WTC11 (cell line): ENCODE measurements at regions not wholly inside any gene's neighbourhood (a gene's known extent, or its start where the extent isn't known, plus 50 kb on each side); places are given as distances from the start of the nearest gene placed in this dataset.

ENCODE experiments used
- ATAC-seq: fragments of 200-7000 bp; cut with Tn5 transposase; 2 replicates; pipeline ENCODE4 v1.10.0; 2021; ENCODE audit warnings: mild to moderate bottlenecking, moderate library complexity
- CTCF ChIA-PET: fragments of 300-600 bp; sonication (Branson Sonifier 250); formaldehyde crosslinking; loops from one replicate; lab custom pipeline; 2021; ENCODE audit warnings: antibody characterized with exemption; lab: Charles Lee
- POLR2A ChIA-PET: fragments of 350-600 bp; sonication (Branson Sonifier 250); formaldehyde crosslinking; loops from one replicate; lab custom pipeline; 2021; ENCODE audit warnings: antibody characterized with exemption; lab: Charles Lee
- DNase-seq: peaks from one replicate; pipeline ENCODE4 v3.0.0; 2021; ENCODE audit warnings: low spot score
- H3K27ac Mint-ChIP-seq: 2 replicates; pipeline ENCODE4 v1.8.0; 2021; ENCODE audit warnings: mixed read lengths
- H3K27me3 Mint-ChIP-seq: 2 replicates; pipeline ENCODE4 v1.8.0; 2021; ENCODE audit warnings: low read depth, mild to moderate bottlenecking, moderate library complexity, mixed read lengths
- H3K36me3 Mint-ChIP-seq: 2 replicates; pipeline ENCODE4 v1.8.0; 2021; ENCODE audit warnings: mixed read lengths
- H3K4me1 Mint-ChIP-seq: 2 replicates; pipeline ENCODE4 v1.8.0; 2022; ENCODE audit warnings: mixed read lengths
- H3K4me3 Mint-ChIP-seq: 2 replicates; pipeline ENCODE4 v1.8.0; 2021; ENCODE audit warnings: mild to moderate bottlenecking, moderate library complexity, mixed read lengths
- H3K9me3 Mint-ChIP-seq: 2 replicates; pipeline ENCODE4 v1.8.0; 2021; ENCODE audit warnings: mixed read lengths
- CDX4 ChIP-seq: fragments of 250-450 bp; sonication (Bioruptor Pico); IDR thresholded peaks from 2 replicates; pipeline ENCODE4 v1.9.0; 2021; ENCODE audit warnings: moderate library complexity, mild to moderate bottlenecking, inconsistent platforms, borderline replicate concordance
- CREM ChIP-seq: sonication (generic); formaldehyde crosslinking; IDR thresholded peaks from 2 replicates; pipeline ENCODE4 v1.8.1; 2022; ENCODE audit warnings: mild to moderate bottlenecking, missing genetic modification reagents, moderate library complexity
- E2F5 ChIP-seq: sonication (generic); formaldehyde crosslinking; IDR thresholded peaks from 2 replicates; pipeline ENCODE4 v1.8.1; 2022; ENCODE audit warnings: mild to moderate bottlenecking, moderate library complexity, missing genetic modification reagents
- FOXJ3 ChIP-seq: sonication (generic); formaldehyde crosslinking; IDR thresholded peaks from 2 replicates; pipeline ENCODE4 v1.9.0; 2021; ENCODE audit warnings: missing genetic modification reagents, mild to moderate bottlenecking, borderline replicate concordance
- GABPB1 ChIP-seq: sonication (generic); formaldehyde crosslinking; IDR thresholded peaks from 2 replicates; pipeline ENCODE4 v1.8.1; 2023; ENCODE audit warnings: mild to moderate bottlenecking, missing genetic modification reagents
- IRF1 ChIP-seq: sonication (generic); formaldehyde crosslinking; IDR thresholded peaks from 2 replicates; pipeline ENCODE4 v1.8.0; 2023; ENCODE audit warnings: missing genetic modification reagents
- NR2C2 ChIP-seq: sonication (generic); formaldehyde crosslinking; IDR thresholded peaks from 2 replicates; pipeline ENCODE4 v1.8.0; 2022; ENCODE audit warnings: mild to moderate bottlenecking, missing genetic modification reagents
- SOX15 ChIP-seq: fragments of 250-450 bp; sonication (Bioruptor Pico); IDR thresholded peaks from 2 replicates; pipeline ENCODE4 v1.9.0; 2021; ENCODE audit warnings: mild to moderate bottlenecking
- STAT6 ChIP-seq: sonication (generic); formaldehyde crosslinking; conservative IDR thresholded peaks from 2 replicates; pipeline ENCODE4 v1.8.1; 2023; ENCODE audit warnings: mild to moderate bottlenecking, low read depth, missing genetic modification reagents, moderate library complexity
- TEAD1 ChIP-seq: sonication (generic); formaldehyde crosslinking; IDR thresholded peaks from 2 replicates; pipeline ENCODE4 v1.8.0; 2022; ENCODE audit warnings: mild to moderate bottlenecking, missing genetic modification reagents
- ZBTB21 ChIP-seq: sonication (generic); formaldehyde crosslinking; IDR thresholded peaks from 2 replicates; pipeline ENCODE4 v1.8.1; 2023; ENCODE audit warnings: mild to moderate bottlenecking, missing genetic modification reagents, borderline replicate concordance
- ZNF317 ChIP-seq: sonication (generic); formaldehyde crosslinking; IDR thresholded peaks from 2 replicates; pipeline ENCODE4 v1.8.1; 2023; ENCODE audit warnings: low read depth, mild to moderate bottlenecking, moderate library complexity, missing genetic modification reagents, borderline replicate concordance
- ZNF671 ChIP-seq: fragments of 250-450 bp; sonication (Bioruptor Pico); IDR thresholded peaks from 2 replicates; pipeline ENCODE4 v1.8.0; 2021; ENCODE audit warnings: mild to moderate bottlenecking
- TF ChIP-seq, protein P1 (sequence below): fragments of 250-450 bp; sonication (Bioruptor Pico); IDR thresholded peaks from 2 replicates; pipeline ENCODE4 v2.1.2; 2022; ENCODE audit warnings: mild to moderate bottlenecking, moderate library complexity
- TF ChIP-seq, protein P2 (sequence below): sonication (generic); formaldehyde crosslinking; IDR thresholded peaks from 2 replicates; pipeline ENCODE4 v1.8.0; 2022; ENCODE audit warnings: mild to moderate bottlenecking, missing genetic modification reagents
- TF ChIP-seq, protein P3 (sequence below): sonication (generic); formaldehyde crosslinking; IDR thresholded peaks from 2 replicates; pipeline ENCODE4 v1.8.1; 2022; ENCODE audit warnings: low read depth, missing genetic modification reagents, borderline replicate concordance
- TF ChIP-seq, protein P4 (sequence below): sonication (generic); formaldehyde crosslinking; IDR thresholded peaks from 2 replicates; pipeline ENCODE4 v1.8.0; 2022; ENCODE audit warnings: missing genetic modification reagents
- TF ChIP-seq, protein P5 (sequence below): sonication (generic); formaldehyde crosslinking; conservative IDR thresholded peaks from 2 replicates; pipeline ENCODE4 v1.8.1; 2022; ENCODE audit warnings: mild to moderate bottlenecking, missing genetic modification reagents
- TF ChIP-seq, protein P6 (sequence below): sonication (generic); formaldehyde crosslinking; IDR thresholded peaks from 2 replicates; pipeline ENCODE4 v1.8.1; 2023; ENCODE audit warnings: mild to moderate bottlenecking, missing genetic modification reagents, moderate library complexity

DNA sequence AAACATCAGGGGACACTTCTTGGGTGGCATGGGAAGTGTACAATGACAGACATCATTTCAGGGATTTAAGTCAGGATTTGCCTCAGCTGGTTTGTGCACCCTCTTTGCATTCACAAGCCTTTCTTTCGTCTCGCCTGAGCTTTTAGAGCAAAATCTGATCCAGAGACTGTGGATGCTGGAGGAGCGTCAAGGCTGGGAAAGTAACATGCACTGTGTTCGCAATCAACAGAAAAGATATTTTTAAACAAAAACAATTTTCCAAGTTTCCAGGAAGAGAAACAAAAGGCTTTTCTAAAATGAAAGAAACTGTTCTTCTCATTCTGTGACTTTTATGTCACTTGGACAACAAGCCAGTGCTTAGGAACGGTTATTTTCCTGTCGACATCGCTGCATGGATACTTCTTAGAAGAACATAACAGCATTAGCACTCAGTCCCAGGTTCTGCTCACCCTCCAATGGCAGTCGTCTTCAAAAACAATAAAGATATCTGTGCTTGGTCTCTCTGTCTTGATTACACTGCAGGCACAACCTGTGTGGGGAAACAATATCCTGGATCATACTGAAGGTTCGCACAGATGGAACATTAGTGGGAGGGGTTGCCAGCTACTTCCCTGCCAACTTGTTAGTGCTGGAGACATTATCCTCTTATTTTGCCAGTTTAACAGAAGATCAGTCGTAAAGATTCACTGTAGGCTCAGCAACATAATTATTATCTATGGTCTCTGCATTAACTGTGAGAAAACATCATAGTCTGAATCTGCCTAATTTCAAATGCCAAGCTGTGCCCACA, 403.3 kb upstream of the ATP2B1 start:
- H3K4me3 Mint-ChIP-seq, result no peak overlapping the region
- DNase-seq (no peak), ATAC-seq (no peak)
- H3K27ac Mint-ChIP-seq, result no peak overlapping the region
- POLR2A ChIA-PET, result no interaction called here
- H3K27me3 Mint-ChIP-seq, result no peaks in the 10 kb centered on the region
- no peaks in the 10 kb centered on the region for H3K9me3 Mint-ChIP-seq
- no peaks in the 10 kb centered on the region for H3K4me1 Mint-ChIP-seq
- CTCF ChIA-PET, result interaction anchor here (0.5 to 1.2 kb wide), 2 partner anchors 9 to 69 kb away, joined by 4 read pairs; no protein-coding TSS in a partner anchor
- TF ChIP-seq ZNF317, result no peak
- no peak for TF ChIP-seq TEAD1 (CRISPR knock-in tag)
- TF ChIP-seq, protein P1, sequence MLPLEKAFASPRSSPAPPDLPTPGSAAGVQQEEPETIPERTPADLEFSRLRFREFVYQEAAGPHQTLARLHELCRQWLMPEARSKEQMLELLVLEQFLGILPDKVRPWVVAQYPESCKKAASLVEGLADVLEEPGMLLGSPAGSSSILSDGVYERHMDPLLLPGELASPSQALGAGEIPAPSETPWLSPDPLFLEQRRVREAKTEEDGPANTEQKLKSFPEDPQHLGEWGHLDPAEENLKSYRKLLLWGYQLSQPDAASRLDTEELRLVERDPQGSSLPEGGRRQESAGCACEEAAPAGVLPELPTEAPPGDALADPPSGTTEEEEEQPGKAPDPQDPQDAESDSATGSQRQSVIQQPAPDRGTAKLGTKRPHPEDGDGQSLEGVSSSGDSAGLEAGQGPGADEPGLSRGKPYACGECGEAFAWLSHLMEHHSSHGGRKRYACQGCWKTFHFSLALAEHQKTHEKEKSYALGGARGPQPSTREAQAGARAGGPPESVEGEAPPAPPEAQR (CRISPR knock-in tag), result no peak
- TF ChIP-seq STAT6 (CRISPR knock-in tag), result no peak
- no peak for TF ChIP-seq ZBTB21
- TF ChIP-seq CDX4 (CRISPR knock-in tag), result no peak
- no peaks in the 10 kb centered on the region for H3K36me3 Mint-ChIP-seq

DNA sequence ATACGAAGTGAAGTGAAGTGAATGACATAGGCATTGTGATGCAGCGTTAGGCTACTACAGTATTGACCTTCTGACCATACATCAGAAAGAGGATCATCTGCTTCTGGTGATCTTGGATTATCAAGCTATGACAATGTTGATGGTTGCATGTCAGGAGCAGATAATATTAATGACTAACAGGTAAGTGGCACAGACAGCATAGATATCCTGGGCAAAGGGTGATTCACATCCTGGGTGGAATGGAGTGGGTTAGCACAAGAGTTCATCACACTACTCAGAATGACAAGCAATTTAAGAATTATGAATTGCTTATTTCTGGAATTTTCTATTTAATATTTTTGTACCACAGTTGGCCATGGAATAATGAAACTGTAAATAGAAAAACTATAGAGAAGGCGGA, 397.9 kb upstream of the ATP2B1 start:
- Mint-ChIP-seq H3K4me3 (no peak overlapping the region), H3K4me1 (peaks cover 6% of the 10 kb centered on the region), H3K9me3 (no peaks in the 10 kb centered on the region), H3K27ac (no peak overlapping the region), H3K36me3 (no peaks in the 10 kb centered on the region), H3K27me3 (no peaks in the 10 kb centered on the region)
- DNase-seq (no peak), ATAC-seq (no peak)
- CTCF ChIA-PET, result no interaction called here
- POLR2A ChIA-PET, result no interaction called here
- TF ChIP-seq, protein P1 (CRISPR knock-in tag), result no peak
- TF ChIP-seq SOX15 (CRISPR knock-in tag) (no peak), GABPB1 (CRISPR knock-in tag) (no peak), FOXJ3 (CRISPR knock-in tag) (no peak), E2F5 (CRISPR knock-in tag) (no peak), NR2C2 (CRISPR knock-in tag) (no peak), CREM (no peak), ZNF671 (CRISPR knock-in tag) (no peak), IRF1 (no peak)
- TF ChIP-seq, protein P2, sequence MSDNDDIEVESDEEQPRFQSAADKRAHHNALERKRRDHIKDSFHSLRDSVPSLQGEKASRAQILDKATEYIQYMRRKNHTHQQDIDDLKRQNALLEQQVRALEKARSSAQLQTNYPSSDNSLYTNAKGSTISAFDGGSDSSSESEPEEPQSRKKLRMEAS (CRISPR knock-in tag), result no peak
- TF ChIP-seq, protein P3, sequence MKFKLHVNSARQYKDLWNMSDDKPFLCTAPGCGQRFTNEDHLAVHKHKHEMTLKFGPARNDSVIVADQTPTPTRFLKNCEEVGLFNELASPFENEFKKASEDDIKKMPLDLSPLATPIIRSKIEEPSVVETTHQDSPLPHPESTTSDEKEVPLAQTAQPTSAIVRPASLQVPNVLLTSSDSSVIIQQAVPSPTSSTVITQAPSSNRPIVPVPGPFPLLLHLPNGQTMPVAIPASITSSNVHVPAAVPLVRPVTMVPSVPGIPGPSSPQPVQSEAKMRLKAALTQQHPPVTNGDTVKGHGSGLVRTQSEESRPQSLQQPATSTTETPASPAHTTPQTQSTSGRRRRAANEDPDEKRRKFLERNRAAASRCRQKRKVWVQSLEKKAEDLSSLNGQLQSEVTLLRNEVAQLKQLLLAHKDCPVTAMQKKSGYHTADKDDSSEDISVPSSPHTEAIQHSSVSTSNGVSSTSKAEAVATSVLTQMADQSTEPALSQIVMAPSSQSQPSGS (CRISPR knock-in tag), result no peak
- TF ChIP-seq, protein P4, sequence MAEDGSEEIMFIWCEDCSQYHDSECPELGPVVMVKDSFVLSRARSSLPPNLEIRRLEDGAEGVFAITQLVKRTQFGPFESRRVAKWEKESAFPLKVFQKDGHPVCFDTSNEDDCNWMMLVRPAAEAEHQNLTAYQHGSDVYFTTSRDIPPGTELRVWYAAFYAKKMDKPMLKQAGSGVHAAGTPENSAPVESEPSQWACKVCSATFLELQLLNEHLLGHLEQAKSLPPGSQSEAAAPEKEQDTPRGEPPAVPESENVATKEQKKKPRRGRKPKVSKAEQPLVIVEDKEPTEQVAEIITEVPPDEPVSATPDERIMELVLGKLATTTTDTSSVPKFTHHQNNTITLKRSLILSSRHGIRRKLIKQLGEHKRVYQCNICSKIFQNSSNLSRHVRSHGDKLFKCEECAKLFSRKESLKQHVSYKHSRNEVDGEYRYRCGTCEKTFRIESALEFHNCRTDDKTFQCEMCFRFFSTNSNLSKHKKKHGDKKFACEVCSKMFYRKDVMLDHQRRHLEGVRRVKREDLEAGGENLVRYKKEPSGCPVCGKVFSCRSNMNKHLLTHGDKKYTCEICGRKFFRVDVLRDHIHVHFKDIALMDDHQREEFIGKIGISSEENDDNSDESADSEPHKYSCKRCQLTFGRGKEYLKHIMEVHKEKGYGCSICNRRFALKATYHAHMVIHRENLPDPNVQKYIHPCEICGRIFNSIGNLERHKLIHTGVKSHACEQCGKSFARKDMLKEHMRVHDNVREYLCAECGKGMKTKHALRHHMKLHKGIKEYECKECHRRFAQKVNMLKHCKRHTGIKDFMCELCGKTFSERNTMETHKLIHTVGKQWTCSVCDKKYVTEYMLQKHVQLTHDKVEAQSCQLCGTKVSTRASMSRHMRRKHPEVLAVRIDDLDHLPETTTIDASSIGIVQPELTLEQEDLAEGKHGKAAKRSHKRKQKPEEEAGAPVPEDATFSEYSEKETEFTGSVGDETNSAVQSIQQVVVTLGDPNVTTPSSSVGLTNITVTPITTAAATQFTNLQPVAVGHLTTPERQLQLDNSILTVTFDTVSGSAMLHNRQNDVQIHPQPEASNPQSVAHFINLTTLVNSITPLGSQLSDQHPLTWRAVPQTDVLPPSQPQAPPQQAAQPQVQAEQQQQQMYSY (CRISPR knock-in tag), result no peak
- TF ChIP-seq, protein P5, sequence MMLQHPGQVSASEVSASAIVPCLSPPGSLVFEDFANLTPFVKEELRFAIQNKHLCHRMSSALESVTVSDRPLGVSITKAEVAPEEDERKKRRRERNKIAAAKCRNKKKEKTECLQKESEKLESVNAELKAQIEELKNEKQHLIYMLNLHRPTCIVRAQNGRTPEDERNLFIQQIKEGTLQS (CRISPR knock-in tag), result no peak
- TF ChIP-seq, protein P6, sequence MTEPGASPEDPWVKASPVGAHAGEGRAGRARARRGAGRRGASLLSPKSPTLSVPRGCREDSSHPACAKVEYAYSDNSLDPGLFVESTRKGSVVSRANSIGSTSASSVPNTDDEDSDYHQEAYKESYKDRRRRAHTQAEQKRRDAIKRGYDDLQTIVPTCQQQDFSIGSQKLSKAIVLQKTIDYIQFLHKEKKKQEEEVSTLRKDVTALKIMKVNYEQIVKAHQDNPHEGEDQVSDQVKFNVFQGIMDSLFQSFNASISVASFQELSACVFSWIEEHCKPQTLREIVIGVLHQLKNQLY (CRISPR knock-in tag), result no peak
